ENCODE measurements at regions not wholly inside any gene's neighbourhood (a gene's known extent, or its start where the extent isn't known, plus 50 kb on each side); places are given as distances from the start of the nearest gene placed in this dataset.

GRCh38 chr12:5210179-5210922 is 166.7 kb downstream of the KCNA5 start:
- Histone ChIP-seq H3K4me3 (replicated peaks in 1 of 3; ENCODE audit: insufficient read depth in 1 of 3, low read depth in 1 of 3, low read length in 3 of 3) (no peak overlapping the region), H3K4me2 (ENCODE audit: insufficient read depth, low read length) (no peak overlapping the region), H4K20me1 (replicated peaks; ENCODE audit: control insufficient read depth, extremely low read depth, insufficient read depth, low read length) (no peaks in the 10 kb centered on the region), H3K9ac (replicated peaks; ENCODE audit: extremely low read depth, insufficient read depth, low read length) (no peak overlapping the region), H3K9me3 (replicated peaks; ENCODE audit: control insufficient read depth, insufficient read depth, low read length) (no peaks in the 10 kb centered on the region), H3K27ac (ENCODE audit: insufficient read depth, low read depth, low read length) (no peak overlapping the region), H3K27me3 (ENCODE audit: control insufficient read depth in 2 of 2, insufficient read depth in 2 of 2, low read length in 2 of 2) (no peaks in the 10 kb centered on the region), H3K4me1 (ENCODE audit: control insufficient read depth, extremely low read depth, insufficient read depth, low read length) (no peaks in the 10 kb centered on the region), H3K9me1 (replicated peaks; ENCODE audit: control insufficient read depth, extremely low read depth, insufficient read depth, low read length) (no peaks in the 10 kb centered on the region), H3K79me2 (ENCODE audit: control insufficient read depth, insufficient read depth, low read length) (no peaks in the 10 kb centered on the region), H3K36me3 (ENCODE audit: control insufficient read depth in 2 of 2, extremely low read depth in 1 of 2, insufficient read depth in 2 of 2, low read length in 2 of 2) (no peaks in the 10 kb centered on the region), H2AFZ (ENCODE audit: low read depth, low read length) (no peak overlapping the region)
- DNase-seq (ENCODE audit: low read depth, low spot score), result no peak
- intact Hi-C loops (cut with micrococcal nuclease), result no loop called here
- dilution Hi-C loops (cut with MboI; ENCODE audit: extremely low pct_ligation_motif_present, low sequenced_read_pairs), result no loop called here
- TF ChIP-seq MYC (IDR thresholded peaks at IDR 0.05; ENCODE audit: low read depth, low read length), result no peak
- no peak for TF ChIP-seq MAX (IDR thresholded peaks at IDR 0.05; ENCODE audit: insufficient read depth, insufficient read length)
- no peak for TF ChIP-seq POLR2A (IDR thresholded peaks at IDR 0.05; ENCODE audit: low read depth, low read length)
- no peak for TF ChIP-seq CTCF (IDR thresholded peaks at IDR 0.05; ENCODE audit: extremely low read depth in 1 of 2, insufficient read depth in 1 of 2, low read depth in 1 of 2, low read length in 2 of 2)
- no peak for TF ChIP-seq FOS (IDR thresholded peaks at IDR 0.05; ENCODE audit: borderline replicate concordance, insufficient read depth, low read length)
- no peak for TF ChIP-seq EZH2 (IDR thresholded peaks at IDR 0.05; ENCODE audit: borderline replicate concordance, low read depth, low read length, severe bottlenecking)
- ChIA-PET CTCF (no interaction called here), POLR2A (no interaction called here)
- no TSS peak for BruUV-seq (replicated peaks)
- FAIRE-seq, result no peak

Data from endothelial cell of umbilical vein (primary cell).